SK-N-MC (cell line): ENCODE measurements at regions not wholly inside any gene's neighbourhood (a gene's known extent, or its start where the extent isn't known, plus 50 kb on each side); places are given as distances from the start of the nearest gene placed in this dataset.

Experiments used
- DNase-seq: peaks from one replicate; pipeline ENCODE4 v3.0.0-alpha.2; 2011; ENCODE audit warnings: low read depth, low spot score
- H3K27ac ChIP-seq: fragments of 200-600 bp; sonication (generic); 2 replicates; pipeline ENCODE4 v1.5.1; 2016; ENCODE audit warnings: mixed run types
- H3K36me3 ChIP-seq: fragments of 200-600 bp; sonication (generic); 2 replicates; pipeline ENCODE4 v1.6.1; 2017; ENCODE audit warnings: antibody characterized with exemption, low read length, mixed read lengths; ENCODE audit not compliant: insufficient read depth
- H3K4me3 ChIP-seq: fragments of 200-600 bp; sonication (generic); 2 replicates; pipeline ENCODE4 v1.5.1; 2016
- H3K9ac ChIP-seq: fragments of 200-600 bp; sonication (generic); 2 replicates; pipeline ENCODE4 v1.8.0; 2017; ENCODE audit warnings: mixed run types, mixed read lengths; ENCODE audit not compliant: insufficient read length
- H3K9me3 ChIP-seq: fragments of 200-600 bp; sonication (generic); 2 replicates; pipeline ENCODE4 v1.6.1; 2017; ENCODE audit warnings: low read depth, mild to moderate bottlenecking, antibody characterized with exemption, low read length, moderate library complexity, mixed read lengths
- EZH2 ChIP-seq: fragments of 200-600 bp; sonication (generic); IDR thresholded peaks from one replicate; pipeline ENCODE4 v1.6.1; 2017; ENCODE audit warnings: antibody characterized with exemption
- FOXP2 ChIP-seq: optimal IDR thresholded peaks from 2 replicates; pipeline ENCODE3; 2011; ENCODE audit warnings: mild to moderate bottlenecking, moderate library complexity; ENCODE audit not compliant: insufficient read depth; ENCODE audit errors: extremely low read length, control extremely low read depth
- POLR2AphosphoS5 ChIP-seq: IDR thresholded peaks from 2 replicates; pipeline ENCODE4 v1.6.1; 2012; ENCODE audit warnings: mild to moderate bottlenecking, low read depth, low read length, borderline replicate concordance

DNA sequence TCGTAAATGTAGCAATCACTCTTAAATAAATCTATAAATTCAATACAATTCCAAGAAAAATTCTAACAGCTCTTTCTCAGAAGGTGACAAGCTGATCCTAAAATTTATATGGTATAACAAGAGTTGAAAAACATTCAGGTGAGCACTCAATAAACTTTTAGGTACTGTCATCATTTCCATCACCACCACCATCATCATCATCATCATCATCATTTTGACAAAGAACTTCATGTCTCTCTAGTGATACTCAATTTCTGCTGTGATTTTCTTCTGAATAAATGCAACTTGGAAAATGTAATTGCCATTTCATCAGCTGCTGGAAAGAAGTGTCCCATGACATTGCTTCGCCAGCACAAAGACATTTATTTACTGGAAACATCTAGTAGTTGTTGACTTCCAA is 222.9 kb upstream of the IRX5 start:
- Histone ChIP-seq H3K27ac (no peak overlapping the region), H3K36me3 (no peaks in the 10 kb centered on the region), H3K9ac (no peak overlapping the region), H3K9me3 (no peaks in the 10 kb centered on the region), H3K4me3 (no peak overlapping the region)
- no peak for TF ChIP-seq FOXP2
- no peak for TF ChIP-seq EZH2
- TF ChIP-seq POLR2AphosphoS5, result no peak
- no peak for DNase-seq

DNA sequence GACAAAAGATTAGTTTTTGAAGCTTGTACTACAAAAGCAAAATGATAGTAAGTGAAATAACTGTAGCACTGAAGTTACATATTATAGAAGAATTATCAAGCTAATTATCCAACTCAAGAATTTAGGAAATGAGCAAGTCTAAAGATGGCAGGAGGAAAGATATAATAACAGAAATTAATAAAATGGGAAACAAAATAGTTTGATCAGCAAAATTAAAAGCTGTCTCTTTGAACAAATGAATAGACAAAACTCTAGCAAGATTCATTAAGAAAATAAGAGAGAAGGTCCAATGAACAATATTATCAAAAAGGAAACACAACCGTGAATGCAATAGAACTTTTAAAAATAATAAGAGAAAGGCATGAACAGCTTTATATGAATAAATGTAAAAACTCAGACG is 224.3 kb upstream of the IRX5 start:
- no peak overlapping the region for H3K4me3 ChIP-seq
- H3K9me3 ChIP-seq, result no peaks in the 10 kb centered on the region
- H3K27ac ChIP-seq, result no peak overlapping the region
- H3K36me3 ChIP-seq, result no peaks in the 10 kb centered on the region
- DNase-seq, result no peak
- TF ChIP-seq FOXP2 (no peak), EZH2 (no peak), POLR2AphosphoS5 (no peak)
- H3K9ac ChIP-seq, result no peak overlapping the region

DNA sequence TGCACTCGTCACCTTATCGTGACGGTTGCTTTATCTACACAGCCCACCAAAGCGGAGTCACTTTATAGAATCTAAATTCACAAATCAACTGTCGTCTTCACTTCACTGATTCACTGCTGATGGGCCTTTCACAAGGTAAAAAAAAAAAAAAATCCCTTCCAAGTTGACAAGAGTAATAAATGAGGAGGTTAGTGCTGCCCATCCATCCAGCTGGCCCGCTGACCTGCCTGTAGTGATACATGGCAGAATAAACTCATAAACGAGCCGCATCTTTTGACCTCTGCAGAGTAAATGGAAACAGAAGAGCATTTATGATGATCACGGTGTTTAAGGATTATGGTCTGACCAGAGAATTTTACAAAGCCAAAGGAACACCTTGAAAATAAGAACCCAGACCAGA is 227.3 kb upstream of the IRX5 start:
- Histone ChIP-seq H3K4me3 (no peak overlapping the region), H3K9ac (no peak overlapping the region), H3K36me3 (no peaks in the 10 kb centered on the region), H3K9me3 (no peaks in the 10 kb centered on the region), H3K27ac (no peak overlapping the region)
- no peak for DNase-seq
- TF ChIP-seq EZH2, result no peak
- TF ChIP-seq POLR2AphosphoS5, result no peak
- TF ChIP-seq FOXP2, result no peak

DNA sequence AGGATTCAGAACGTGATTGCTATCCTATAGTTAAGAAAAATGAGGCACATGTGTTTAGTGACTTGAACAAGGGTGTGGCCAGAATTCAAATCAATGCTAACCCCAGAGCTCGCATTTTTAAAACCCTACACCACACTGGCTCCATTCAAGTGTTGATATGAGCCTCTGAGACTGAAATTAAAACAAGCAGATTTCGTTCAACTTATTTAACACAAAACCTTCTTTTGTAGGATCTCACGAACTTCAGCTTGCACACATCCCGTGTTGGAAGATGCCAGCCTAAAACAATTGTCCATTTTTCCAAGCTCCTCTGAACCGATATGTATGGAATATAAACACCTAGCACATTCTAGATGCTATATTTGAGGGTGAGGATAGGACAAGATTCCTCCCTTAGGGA is 231.0 kb upstream of the IRX5 start:
- Histone ChIP-seq H3K27ac (no peak overlapping the region), H3K9me3 (no peaks in the 10 kb centered on the region), H3K36me3 (no peaks in the 10 kb centered on the region), H3K9ac (no peak overlapping the region), H3K4me3 (no peak overlapping the region)
- DNase-seq, result no peak
- TF ChIP-seq POLR2AphosphoS5, result no peak
- no peak for TF ChIP-seq EZH2
- TF ChIP-seq FOXP2, result no peak

DNA sequence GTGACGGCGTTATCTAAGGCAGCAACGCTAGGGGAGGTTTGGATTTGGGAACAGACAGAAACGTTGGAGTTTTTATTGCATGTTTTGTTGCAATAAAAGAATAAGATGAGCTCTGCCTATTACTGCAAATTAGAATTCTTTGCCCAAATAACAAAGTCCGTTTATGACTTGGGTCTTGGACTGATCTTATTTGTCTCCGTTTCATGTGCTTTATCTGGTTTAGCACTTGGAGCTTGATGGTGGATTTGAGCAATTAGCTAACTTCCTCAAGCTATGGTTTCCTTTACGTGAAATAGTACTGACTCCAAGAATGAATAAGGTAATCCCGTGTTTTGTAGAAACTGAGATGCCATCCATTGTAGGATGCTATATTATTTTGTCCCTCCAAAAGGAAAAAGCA is 233.0 kb upstream of the IRX5 start:
- Histone ChIP-seq H3K9me3 (no peaks in the 10 kb centered on the region), H3K36me3 (no peaks in the 10 kb centered on the region), H3K4me3 (no peak overlapping the region), H3K27ac (no peak overlapping the region), H3K9ac (no peak overlapping the region)
- TF ChIP-seq EZH2 (no peak), POLR2AphosphoS5 (no peak), FOXP2 (no peak)
- no peak for DNase-seq

DNA sequence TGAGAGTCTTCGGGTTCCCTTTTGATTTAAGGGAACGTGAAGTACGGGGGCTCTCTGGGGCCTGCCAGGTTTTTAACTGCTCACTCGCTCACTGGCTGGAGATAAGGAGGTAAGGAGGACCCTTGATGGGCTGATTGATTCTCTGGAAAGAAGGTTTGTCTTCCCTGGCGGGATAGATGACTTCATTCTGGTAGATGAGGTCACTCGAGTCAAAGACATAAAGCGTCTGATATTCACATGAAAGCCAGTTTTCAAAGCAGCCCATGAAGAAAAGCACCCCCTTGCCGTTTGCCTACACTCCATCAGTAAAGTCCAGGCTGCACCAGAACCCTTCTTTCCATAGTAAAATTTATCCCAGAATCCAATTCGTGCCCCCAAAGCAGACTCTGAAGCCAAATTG is 233.7 kb upstream of the IRX5 start:
- TF ChIP-seq EZH2, result no peak
- no peak for TF ChIP-seq FOXP2
- TF ChIP-seq POLR2AphosphoS5, result no peak
- no peak overlapping the region for H3K4me3 ChIP-seq
- DNase-seq, result no peak
- no peaks in the 10 kb centered on the region for H3K9me3 ChIP-seq
- no peak overlapping the region for H3K9ac ChIP-seq
- no peak overlapping the region for H3K27ac ChIP-seq
- no peaks in the 10 kb centered on the region for H3K36me3 ChIP-seq

DNA sequence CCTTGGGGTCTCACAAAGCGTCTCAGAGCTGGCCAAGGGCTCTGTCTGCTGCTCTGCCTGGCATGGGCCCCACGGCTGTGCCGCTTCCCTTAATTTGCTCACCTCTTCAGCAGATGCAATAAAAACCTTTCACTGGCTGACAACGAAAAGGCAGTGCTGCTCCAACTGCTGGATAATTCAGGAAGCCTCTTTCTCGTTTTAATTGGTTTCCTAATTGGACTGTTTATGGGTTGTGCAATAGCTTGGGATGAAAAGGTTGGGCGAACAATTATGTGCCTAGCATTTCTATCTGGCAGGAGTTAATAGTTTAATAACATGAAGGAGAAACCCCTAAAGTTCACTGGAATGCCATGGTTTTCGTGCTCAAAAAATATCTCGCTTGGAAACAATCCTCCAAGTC is 234.1 kb upstream of the IRX5 start:
- H3K9ac ChIP-seq, result no peak overlapping the region
- H3K36me3 ChIP-seq, result no peaks in the 10 kb centered on the region
- TF ChIP-seq EZH2 (no peak), FOXP2 (no peak), POLR2AphosphoS5 (no peak)
- DNase-seq, result no peak
- H3K9me3 ChIP-seq, result no peaks in the 10 kb centered on the region
- no peak overlapping the region for H3K27ac ChIP-seq
- no peak overlapping the region for H3K4me3 ChIP-seq

DNA sequence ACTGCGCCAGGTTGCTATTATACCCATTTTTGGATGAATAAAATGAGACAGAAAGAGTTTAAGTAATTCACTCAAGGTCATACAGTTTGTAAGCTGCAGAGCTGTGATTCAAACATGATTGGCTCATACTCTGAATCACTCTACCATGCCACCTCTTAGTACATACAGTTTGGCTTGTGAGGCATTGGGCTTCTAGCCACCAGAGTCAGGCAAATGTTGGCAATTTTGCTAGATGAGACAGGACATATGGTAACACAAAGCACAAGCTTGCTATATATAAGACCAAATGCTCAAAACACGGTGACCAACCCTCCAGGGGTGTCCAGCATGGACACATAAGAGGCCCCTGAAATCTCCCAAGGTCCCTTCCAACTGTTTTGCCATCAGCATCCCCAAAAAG is 236.0 kb upstream of the IRX5 start:
- no peak for DNase-seq
- no peak for TF ChIP-seq POLR2AphosphoS5
- TF ChIP-seq FOXP2, result no peak
- TF ChIP-seq EZH2, result no peak
- H3K9ac ChIP-seq, result no peak overlapping the region
- H3K9me3 ChIP-seq, result no peaks in the 10 kb centered on the region
- H3K27ac ChIP-seq, result no peak overlapping the region
- no peaks in the 10 kb centered on the region for H3K36me3 ChIP-seq
- no peak overlapping the region for H3K4me3 ChIP-seq

DNA sequence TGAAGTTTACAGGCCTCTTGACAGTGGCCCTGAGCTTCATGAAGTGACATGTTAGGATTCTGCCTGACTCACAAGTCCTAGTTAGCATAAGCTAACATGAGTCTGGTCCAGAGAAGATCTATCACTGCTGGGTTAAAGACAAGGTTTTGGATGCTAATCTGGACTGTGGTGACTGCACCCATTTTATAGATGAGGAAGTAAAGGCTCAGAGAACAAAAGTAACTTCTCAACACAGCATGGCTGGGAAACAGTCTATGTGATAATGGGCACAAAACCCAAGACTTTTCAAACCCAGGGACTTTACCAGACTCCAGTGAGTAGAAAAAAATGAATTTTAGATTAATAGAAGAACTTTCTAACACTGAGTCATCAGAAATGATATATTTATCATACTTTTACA is 236.8 kb upstream of the IRX5 start:
- DNase-seq, result no peak
- H3K9ac ChIP-seq, result no peak overlapping the region
- TF ChIP-seq POLR2AphosphoS5 (no peak), EZH2 (no peak), FOXP2 (no peak)
- no peaks in the 10 kb centered on the region for H3K36me3 ChIP-seq
- no peak overlapping the region for H3K27ac ChIP-seq
- H3K9me3 ChIP-seq, result no peaks in the 10 kb centered on the region
- no peak overlapping the region for H3K4me3 ChIP-seq

DNA sequence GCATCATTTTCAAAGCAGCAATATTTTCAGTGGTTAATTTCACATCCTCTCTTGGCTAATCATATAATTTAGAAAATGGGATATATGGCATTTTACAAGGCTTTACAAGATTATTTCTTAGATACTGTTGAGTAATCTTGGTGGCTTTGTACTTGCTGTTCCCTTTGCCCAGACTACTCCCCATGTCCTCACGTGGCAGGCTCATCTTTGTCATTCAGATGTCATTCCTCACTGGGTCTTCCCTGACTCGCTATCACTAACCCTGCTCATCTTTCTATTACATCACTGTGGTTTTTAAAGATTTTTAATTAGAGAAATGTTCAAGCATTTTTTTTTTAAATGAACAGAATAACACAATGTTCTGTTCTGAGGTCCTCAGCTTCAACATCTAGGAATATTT is 240.0 kb upstream of the IRX5 start:
- no peaks in the 10 kb centered on the region for H3K9me3 ChIP-seq
- DNase-seq, result no peak

More for the DNA sequence above, 240.0 kb upstream of the IRX5 start:
- H3K27ac ChIP-seq, result no peak overlapping the region
- TF ChIP-seq POLR2AphosphoS5, result no peak
- TF ChIP-seq FOXP2, result no peak
- TF ChIP-seq EZH2, result no peak
- no peaks in the 10 kb centered on the region for H3K36me3 ChIP-seq
- no peak overlapping the region for H3K4me3 ChIP-seq
- no peak overlapping the region for H3K9ac ChIP-seq
